ENCODE measurements at regions not wholly inside any gene's neighbourhood (a gene's known extent, or its start where the extent isn't known, plus 50 kb on each side); places are given as distances from the start of the nearest gene placed in this dataset.

- DNase-seq (ENCODE audit: low read depth), result no peak
These were observed 132.1 kb upstream of the MTAP start for GRCh38 chr9:21670374-21670773.

GRCh38 chr9:21672140-21672539, 130.3 kb upstream of the MTAP start:
- no peak for DNase-seq (ENCODE audit: low read depth)

- DNase-seq (ENCODE audit: low read depth), result no peak
These were observed 129.7 kb upstream of the MTAP start for GRCh38 chr9:21672761-21673160.

GRCh38 chr9:21674894-21675293, 127.5 kb upstream of the MTAP start:
- DNase-seq (ENCODE audit: low read depth), result no peak

GRCh38 chr9:21677387-21677786, 125.0 kb upstream of the MTAP start:
- no peak for DNase-seq (ENCODE audit: low read depth)

- peak; percentile 66 for DNase-seq (ENCODE audit: low read depth)
These were observed 124.6 kb upstream of the MTAP start for GRCh38 chr9:21677834-21678233.

- DNase-seq (ENCODE audit: low read depth), result no peak
These were observed 123.0 kb upstream of the MTAP start for GRCh38 chr9:21679432-21679831.

GRCh38 chr9:21680590-21680989, 121.8 kb upstream of the MTAP start:
- no peak for DNase-seq (ENCODE audit: low read depth)

GRCh38 chr9:21681641-21682040, 120.8 kb upstream of the MTAP start:
- no peak for DNase-seq (ENCODE audit: low read depth)

GRCh38 chr9:21682381-21682780, 120.1 kb upstream of the MTAP start:
- DNase-seq (ENCODE audit: low read depth), result no peak

GRCh38 chr9:21682981-21683380, 119.5 kb upstream of the MTAP start:
- no peak for DNase-seq (ENCODE audit: low read depth)

- DNase-seq (ENCODE audit: low read depth), result no peak
These were observed 118.8 kb upstream of the MTAP start for GRCh38 chr9:21683484-21684175.

- DNase-seq (ENCODE audit: low read depth), result no peak
These were observed 118.2 kb upstream of the MTAP start for GRCh38 chr9:21684231-21684630.

GRCh38 chr9:21684831-21685362, 117.5 kb upstream of the MTAP start:
- peak; percentile 86 for DNase-seq (ENCODE audit: low read depth)

- DNase-seq (ENCODE audit: low read depth), result no peak
These were observed 116.9 kb upstream of the MTAP start for GRCh38 chr9:21685502-21685901.

- no peak for DNase-seq (ENCODE audit: low read depth)
These were observed 115.7 kb upstream of the MTAP start for GRCh38 chr9:21686738-21687137.

GRCh38 chr9:21687351-21687750, 115.1 kb upstream of the MTAP start:
- no peak for DNase-seq (ENCODE audit: low read depth)

GRCh38 chr9:21688108-21689102, 114.0 kb upstream of the MTAP start:
- peak; percentile 47 for DNase-seq (ENCODE audit: low read depth)

GRCh38 chr9:21689854-21690253, 112.6 kb upstream of the MTAP start:
- no peak for DNase-seq (ENCODE audit: low read depth)

- peak; percentile 53 for DNase-seq (ENCODE audit: low read depth)
These were observed 111.9 kb upstream of the MTAP start for GRCh38 chr9:21690561-21690960.

GRCh38 chr9:21692390-21692789, 110.0 kb upstream of the MTAP start:
- no peak for DNase-seq (ENCODE audit: low read depth)

- no peak for DNase-seq (ENCODE audit: low read depth)
These were observed 108.0 kb upstream of the MTAP start for GRCh38 chr9:21694424-21694823.

- DNase-seq (ENCODE audit: low read depth), result no peak
These were observed 107.0 kb upstream of the MTAP start for GRCh38 chr9:21695443-21695842.
